ENCODE measurements at regions not wholly inside any gene's neighbourhood (a gene's known extent, or its start where the extent isn't known, plus 50 kb on each side); places are given as distances from the start of the nearest gene placed in this dataset.
"Not testable (repeated sequence)": the region's sequence is repeated elsewhere in the genome, so short reads cannot be mapped to it uniquely, and the experiment has no call there.

DNA sequence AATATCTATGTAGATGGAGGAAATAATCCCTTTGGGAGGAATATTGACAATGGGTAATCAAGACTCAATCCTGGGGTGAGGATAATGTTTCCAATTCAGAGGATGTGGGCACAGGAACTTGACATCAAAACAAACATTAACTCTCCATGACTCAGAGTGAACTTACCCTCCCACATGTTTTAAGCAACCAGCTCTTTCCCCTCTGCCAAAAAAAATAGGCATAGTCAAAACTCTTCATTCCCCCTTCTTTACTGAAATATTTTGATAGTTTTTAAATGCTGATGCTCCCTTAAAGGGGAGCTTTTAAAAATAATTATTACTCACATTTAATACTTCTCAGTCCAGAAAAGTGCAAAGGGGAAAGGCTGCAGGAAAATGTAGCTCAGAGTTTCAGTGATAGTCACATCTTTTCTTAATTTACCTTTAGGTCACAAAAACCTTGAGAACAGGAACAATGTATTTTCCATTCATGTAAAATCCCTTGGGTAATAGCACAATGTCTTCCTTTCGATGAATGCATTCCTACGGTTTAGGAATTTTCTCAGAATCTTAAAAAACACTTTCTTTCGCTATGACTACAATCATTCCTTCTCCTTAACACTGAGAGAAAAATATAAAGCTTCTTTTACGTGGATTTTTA lies 298.4 kb upstream of the GRAMD2B start:
- Mint-ChIP-seq H3K4me1 (ENCODE audit: low read depth) (no peaks in the 10 kb centered on the region), H3K9me3 (no peaks in the 10 kb centered on the region), H3K27me3 (ENCODE audit: insufficient read depth) (no peaks in the 10 kb centered on the region), H3K36me3 (ENCODE audit: low read depth) (no peaks in the 10 kb centered on the region), H3K4me3 (no peak overlapping the region), H3K27ac (no peak overlapping the region)
- DNase-seq (ENCODE audit: low spot score): no peak
- intact Hi-C loops (cut with micrococcal nuclease): no loop called here

DNA sequence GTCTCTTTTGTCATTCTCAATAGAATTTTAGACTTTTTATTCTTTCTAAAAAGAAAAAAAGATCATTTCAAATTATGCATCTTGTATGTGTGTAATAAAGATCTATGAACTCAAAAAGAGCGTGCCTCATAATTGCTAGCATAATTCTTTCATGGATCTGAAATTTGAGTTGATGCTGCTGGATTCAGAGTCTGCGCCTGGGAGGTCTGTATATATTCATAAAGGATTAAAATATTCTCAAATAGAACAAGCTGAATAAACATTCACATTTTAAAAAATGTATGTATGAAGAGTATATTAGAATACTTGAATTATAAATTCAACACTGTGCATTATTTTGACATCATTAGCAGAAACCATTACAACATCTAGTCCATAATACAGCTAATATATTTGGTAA lies 297.8 kb upstream of the GRAMD2B start:
- Mint-ChIP-seq H3K36me3 (ENCODE audit: low read depth) (no peaks in the 10 kb centered on the region), H3K4me1 (ENCODE audit: low read depth) (no peaks in the 10 kb centered on the region), H3K27ac (no peak overlapping the region), H3K4me3 (no peak overlapping the region), H3K9me3 (no peaks in the 10 kb centered on the region), H3K27me3 (ENCODE audit: insufficient read depth) (no peaks in the 10 kb centered on the region)
- DNase-seq (ENCODE audit: low spot score): no peak
- intact Hi-C loops (cut with micrococcal nuclease): no loop called here

DNA sequence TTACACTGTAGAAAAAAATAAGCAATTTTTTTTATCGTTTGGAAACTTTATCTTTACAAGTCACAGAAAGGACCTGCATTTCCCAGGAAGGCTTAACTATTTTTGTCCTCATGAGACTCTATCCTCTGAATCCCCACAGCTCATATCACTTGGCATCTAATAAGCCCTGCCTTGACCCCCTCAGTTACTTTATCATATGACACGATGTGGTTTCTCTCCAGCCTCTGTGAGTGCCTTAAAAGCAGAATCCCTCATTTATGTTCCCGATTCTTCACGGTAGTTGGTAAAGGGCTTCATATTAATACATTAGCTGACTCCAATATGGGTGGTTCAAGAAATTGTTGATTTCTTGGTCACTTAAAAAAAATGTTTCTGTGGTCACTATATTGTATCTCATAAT lies 296.6 kb upstream of the GRAMD2B start:
- H3K27me3 Mint-ChIP-seq (ENCODE audit: insufficient read depth): no peaks in the 10 kb centered on the region
- H3K36me3 Mint-ChIP-seq (ENCODE audit: low read depth): no peaks in the 10 kb centered on the region
- no peak overlapping the region for H3K4me3 Mint-ChIP-seq
- no peaks in the 10 kb centered on the region for H3K9me3 Mint-ChIP-seq
- no peak for DNase-seq (ENCODE audit: low spot score)
- H3K27ac Mint-ChIP-seq: no peak overlapping the region
- H3K4me1 Mint-ChIP-seq (ENCODE audit: low read depth): no peaks in the 10 kb centered on the region
- intact Hi-C loops (cut with micrococcal nuclease): no loop called here

DNA sequence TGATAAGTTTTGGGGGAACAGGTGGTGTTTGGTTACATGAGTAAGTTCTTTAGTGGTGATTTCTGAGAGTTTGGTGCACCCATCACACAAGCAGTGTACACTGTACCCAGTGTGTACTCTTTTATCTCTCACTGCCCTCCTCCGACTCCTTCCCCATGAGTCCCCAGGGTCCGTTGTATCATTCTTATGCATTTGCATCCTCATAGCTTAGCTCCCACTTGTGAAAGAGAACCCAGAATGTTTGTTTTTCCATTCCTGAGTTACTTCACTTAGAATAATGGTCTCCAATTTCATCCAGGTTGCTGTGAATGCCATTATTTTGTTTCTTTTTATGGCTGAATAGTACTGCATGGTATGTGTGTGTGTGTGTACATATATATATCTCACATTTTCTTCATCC lies 295.8 kb upstream of the GRAMD2B start:
- H3K4me1 Mint-ChIP-seq (ENCODE audit: low read depth); DNase-seq (ENCODE audit: low spot score); H3K36me3 Mint-ChIP-seq (ENCODE audit: low read depth); H3K27me3 Mint-ChIP-seq (ENCODE audit: insufficient read depth); H3K4me3 Mint-ChIP-seq; intact Hi-C loops (cut with micrococcal nuclease); H3K27ac Mint-ChIP-seq; H3K9me3 Mint-ChIP-seq: not testable (repeated sequence)

DNA sequence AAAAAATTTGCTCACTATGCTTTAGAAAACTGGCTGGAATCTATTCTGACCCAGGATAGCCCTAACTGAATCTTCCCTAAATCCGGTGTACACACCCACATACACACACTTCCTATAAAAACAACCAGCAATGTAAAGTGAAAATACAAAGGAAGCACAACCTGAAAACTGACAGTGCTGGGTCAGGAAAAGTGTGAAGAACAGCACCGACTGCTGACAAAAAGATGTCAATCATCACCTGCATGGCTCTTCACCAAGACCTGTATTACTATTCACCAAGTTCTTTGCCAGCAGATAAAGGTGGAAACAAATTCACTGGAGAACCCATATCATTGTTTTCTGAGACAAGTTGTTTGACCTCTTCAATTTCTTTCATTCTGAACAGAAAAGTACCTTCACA lies 293.8 kb upstream of the GRAMD2B start:
- intact Hi-C loops (cut with micrococcal nuclease): no loop called here
- no peak for DNase-seq (ENCODE audit: low spot score)
- Mint-ChIP-seq H3K36me3 (ENCODE audit: low read depth) (no peaks in the 10 kb centered on the region), H3K4me3 (no peak overlapping the region), H3K4me1 (ENCODE audit: low read depth) (no peaks in the 10 kb centered on the region), H3K27me3 (ENCODE audit: insufficient read depth) (no peaks in the 10 kb centered on the region), H3K9me3 (no peaks in the 10 kb centered on the region), H3K27ac (no peak overlapping the region)

- Mint-ChIP-seq H3K27ac (no peak overlapping the region), H3K36me3 (ENCODE audit: low read depth) (no peaks in the 10 kb centered on the region), H3K4me1 (ENCODE audit: low read depth) (no peaks in the 10 kb centered on the region), H3K27me3 (ENCODE audit: insufficient read depth) (no peaks in the 10 kb centered on the region), H3K9me3 (no peaks in the 10 kb centered on the region), H3K4me3 (no peak overlapping the region)
- intact Hi-C loops (cut with micrococcal nuclease): no loop called here
- no peak for DNase-seq (ENCODE audit: low spot score)
Observed at GRCh38 chr5:126133424-126133823, 289.8 kb upstream of the GRAMD2B start.

GRCh38 chr5:126137891-126138280 lies 285.3 kb upstream of the GRAMD2B start:
- intact Hi-C loops (cut with micrococcal nuclease): no loop called here
- H3K36me3 Mint-ChIP-seq (ENCODE audit: low read depth): no peaks in the 10 kb centered on the region
- no peak overlapping the region for H3K4me3 Mint-ChIP-seq
- H3K27ac Mint-ChIP-seq: no peak overlapping the region
- DNase-seq (ENCODE audit: low spot score): no peak
- no peaks in the 10 kb centered on the region for H3K27me3 Mint-ChIP-seq (ENCODE audit: insufficient read depth)
- no peaks in the 10 kb centered on the region for H3K4me1 Mint-ChIP-seq (ENCODE audit: low read depth)
- peaks cover 10% of the 10 kb centered on the region for H3K9me3 Mint-ChIP-seq

DNA sequence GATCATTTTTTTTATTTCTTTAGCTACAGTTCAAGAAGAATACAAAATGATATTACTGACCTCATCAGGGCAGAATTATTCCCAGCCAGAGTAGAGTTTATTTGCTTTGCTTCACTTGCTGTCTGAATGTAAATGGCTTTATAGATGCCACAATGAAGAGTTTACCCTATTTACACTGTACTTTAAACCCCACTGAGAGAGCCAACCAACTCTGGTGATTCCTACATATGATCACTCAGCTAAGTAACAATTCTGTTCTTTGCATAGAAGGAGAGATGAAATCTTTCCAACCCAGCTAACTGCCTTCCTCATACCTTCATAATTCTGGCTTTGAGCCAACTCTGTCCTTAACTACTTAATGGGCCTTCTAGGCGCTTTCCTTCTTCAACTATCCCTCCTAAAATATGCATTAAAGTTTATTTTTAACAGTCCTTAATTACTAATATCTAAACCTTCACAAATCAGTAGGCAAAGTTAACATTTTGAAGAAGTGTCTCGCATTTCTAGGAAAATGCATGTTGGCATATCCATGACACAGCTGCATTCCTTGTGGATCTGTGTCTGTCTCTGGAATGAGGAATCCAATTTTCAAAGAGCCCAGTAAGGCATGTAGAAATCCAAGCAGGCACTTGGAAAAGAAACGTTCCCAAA lies 284.8 kb upstream of the GRAMD2B start:
- no peaks in the 10 kb centered on the region for H3K4me1 Mint-ChIP-seq (ENCODE audit: low read depth)
- H3K27ac Mint-ChIP-seq: no peak overlapping the region
- no peaks in the 10 kb centered on the region for H3K27me3 Mint-ChIP-seq (ENCODE audit: insufficient read depth)
- intact Hi-C loops (cut with micrococcal nuclease): no loop called here
- H3K36me3 Mint-ChIP-seq (ENCODE audit: low read depth): no peaks in the 10 kb centered on the region
- H3K9me3 Mint-ChIP-seq: peaks cover 10% of the 10 kb centered on the region
- no peak overlapping the region for H3K4me3 Mint-ChIP-seq
- no peak for DNase-seq (ENCODE audit: low spot score)

GRCh38 chr5:126139086-126139485 lies 284.1 kb upstream of the GRAMD2B start:
- peaks cover 10% of the 10 kb centered on the region for H3K9me3 Mint-ChIP-seq
- H3K4me3 Mint-ChIP-seq: no peak overlapping the region
- H3K27ac Mint-ChIP-seq: no peak overlapping the region
- DNase-seq (ENCODE audit: low spot score): no peak
- no peaks in the 10 kb centered on the region for H3K27me3 Mint-ChIP-seq (ENCODE audit: insufficient read depth)
- intact Hi-C loops (cut with micrococcal nuclease): no loop called here
- H3K36me3 Mint-ChIP-seq (ENCODE audit: low read depth): no peaks in the 10 kb centered on the region
- H3K4me1 Mint-ChIP-seq (ENCODE audit: low read depth): no peaks in the 10 kb centered on the region

DNA sequence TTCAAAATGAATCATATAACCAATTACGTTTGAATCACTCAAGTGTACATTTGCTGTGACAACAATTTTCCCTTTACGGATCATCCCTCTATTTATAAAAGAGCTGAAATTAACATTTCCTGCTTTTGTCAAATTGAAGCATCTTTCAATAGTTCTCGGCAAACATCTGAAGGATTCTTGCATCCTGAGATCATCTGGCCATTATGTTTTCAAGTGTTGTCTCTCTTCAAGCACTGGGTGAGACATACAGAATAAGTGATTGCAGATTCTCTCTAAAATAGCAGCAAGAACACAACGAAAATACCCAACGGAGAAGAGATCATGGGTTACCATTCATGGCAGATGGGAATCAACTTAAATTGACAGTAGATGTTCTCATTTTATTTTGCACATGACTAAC lies 283.4 kb upstream of the GRAMD2B start:
- Mint-ChIP-seq H3K27ac (no peak overlapping the region), H3K9me3 (peaks cover 10% of the 10 kb centered on the region), H3K27me3 (ENCODE audit: insufficient read depth) (no peaks in the 10 kb centered on the region), H3K36me3 (ENCODE audit: low read depth) (no peaks in the 10 kb centered on the region), H3K4me3 (no peak overlapping the region), H3K4me1 (ENCODE audit: low read depth) (no peaks in the 10 kb centered on the region)
- no peak for DNase-seq (ENCODE audit: low spot score)
- intact Hi-C loops (cut with micrococcal nuclease): no loop called here

- intact Hi-C loops (cut with micrococcal nuclease): no loop called here
- H3K27me3 Mint-ChIP-seq (ENCODE audit: insufficient read depth): no peaks in the 10 kb centered on the region
- H3K4me1 Mint-ChIP-seq (ENCODE audit: low read depth): no peaks in the 10 kb centered on the region
- H3K9me3 Mint-ChIP-seq: peaks cover 14% of the 10 kb centered on the region
- DNase-seq (ENCODE audit: low spot score): no peak
- H3K27ac Mint-ChIP-seq: no peak overlapping the region
- no peak overlapping the region for H3K4me3 Mint-ChIP-seq
- no peaks in the 10 kb centered on the region for H3K36me3 Mint-ChIP-seq (ENCODE audit: low read depth)
Observed at GRCh38 chr5:126143622-126144021, 279.6 kb upstream of the GRAMD2B start.

DNA sequence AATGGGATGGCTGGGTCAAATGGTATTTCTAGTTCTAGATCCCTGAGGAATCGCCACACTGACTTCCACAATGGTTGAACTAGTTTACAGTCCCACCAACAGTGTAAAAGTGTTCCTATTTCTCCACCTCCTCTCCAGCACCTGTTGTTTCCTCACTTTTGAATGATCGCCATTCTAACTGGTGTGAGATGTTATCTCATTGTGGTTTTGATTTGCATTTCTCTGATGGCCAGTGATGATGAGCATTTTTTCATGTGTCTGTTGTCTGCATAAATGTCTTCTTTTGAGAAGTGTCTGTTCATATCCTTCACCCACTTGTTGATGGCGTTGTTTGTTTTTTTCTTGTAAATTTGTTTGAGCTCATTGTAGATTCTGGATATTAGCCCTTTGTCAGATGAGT lies 272.9 kb upstream of the GRAMD2B start:
- DNase-seq (ENCODE audit: low spot score); intact Hi-C loops (cut with micrococcal nuclease); H3K36me3 Mint-ChIP-seq (ENCODE audit: low read depth); H3K27ac Mint-ChIP-seq; H3K4me3 Mint-ChIP-seq; H3K4me1 Mint-ChIP-seq (ENCODE audit: low read depth); H3K27me3 Mint-ChIP-seq (ENCODE audit: insufficient read depth): not testable (repeated sequence)
- H3K9me3 Mint-ChIP-seq: peaks cover 10% of the 10 kb centered on the region

DNA sequence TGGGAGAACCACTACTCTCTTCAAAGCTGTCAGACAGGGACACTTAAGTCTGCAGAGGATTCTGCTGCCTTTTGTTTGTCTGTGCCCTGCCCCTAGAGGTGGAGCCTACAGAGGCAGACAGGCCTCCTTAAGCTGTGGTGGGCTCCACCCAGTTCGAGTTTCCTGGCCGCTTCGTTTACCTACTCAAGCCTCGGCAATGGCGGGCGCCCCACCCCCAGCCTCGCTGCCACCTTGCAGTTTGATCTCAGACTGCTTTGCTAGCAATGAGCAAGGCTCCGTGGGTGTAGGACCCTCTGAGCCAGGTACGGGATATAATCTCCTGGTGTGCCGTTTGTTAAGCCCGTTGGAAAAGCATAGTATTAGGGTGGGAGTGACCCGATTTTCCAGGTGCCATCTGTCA lies 267.9 kb upstream of the GRAMD2B start:
- H3K27ac Mint-ChIP-seq; DNase-seq (ENCODE audit: low spot score); H3K4me3 Mint-ChIP-seq; H3K4me1 Mint-ChIP-seq (ENCODE audit: low read depth); H3K36me3 Mint-ChIP-seq (ENCODE audit: low read depth); intact Hi-C loops (cut with micrococcal nuclease); H3K27me3 Mint-ChIP-seq (ENCODE audit: insufficient read depth): not testable (repeated sequence)
- H3K9me3 Mint-ChIP-seq: peaks cover 16% of the 10 kb centered on the region

- intact Hi-C loops (cut with micrococcal nuclease): no loop called here
- Mint-ChIP-seq H3K27me3 (ENCODE audit: insufficient read depth) (no peaks in the 10 kb centered on the region), H3K4me3 (no peak overlapping the region), H3K27ac (no peak overlapping the region), H3K36me3 (ENCODE audit: low read depth) (no peaks in the 10 kb centered on the region), H3K4me1 (ENCODE audit: low read depth) (no peaks in the 10 kb centered on the region), H3K9me3 (peaks cover 25% of the 10 kb centered on the region)
- no peak for DNase-seq (ENCODE audit: low spot score)
Observed at GRCh38 chr5:126166368-126166767, 256.8 kb upstream of the GRAMD2B start.

Measured in activated T-helper 1 cell treated with anti-CD3 and anti-CD28 coated beads, Interleukin-12 subunit alpha, Interleukin-12 subunit beta, Interleukin-2, Interleukin-4 antibody, amounts not matched to agents 30 ng/mL and 10 ng/mL and 1 ng/mL, durations not matched to agents 14 hours and 24 hours and 36 hours (primary cell).